Nephron progenitor cell (in vitro differentiated cells): ENCODE measurements at regions not wholly inside any gene's neighbourhood (a gene's known extent, or its start where the extent isn't known, plus 50 kb on each side); places are given as distances from the start of the nearest gene placed in this dataset.
A peak's percentile ranks its signal among the peaks of the same experiment; 100 is the strongest.

Experiments used
- DNase-seq: peaks from one replicate; pipeline ENCODE4 v3.0.0; 2021
- H3K27ac Mint-ChIP-seq: 2 replicates; pipeline ENCODE4 v1.8.0; 2021; ENCODE audit warnings: mild to moderate bottlenecking, moderate library complexity, mixed read lengths
- H3K27me3 Mint-ChIP-seq: 2 replicates; pipeline ENCODE4 v1.8.0; 2021; ENCODE audit warnings: mild to moderate bottlenecking, low read depth, mixed read lengths; ENCODE audit not compliant: poor library complexity
- H3K36me3 Mint-ChIP-seq: 2 replicates; pipeline ENCODE4 v1.8.0; 2021; ENCODE audit warnings: low read depth, mixed read lengths
- H3K4me1 Mint-ChIP-seq: 2 replicates; pipeline ENCODE4 v1.8.0; 2021; ENCODE audit warnings: mixed read lengths
- H3K4me3 Mint-ChIP-seq: 2 replicates; pipeline ENCODE4 v1.8.0; 2021; ENCODE audit warnings: mild to moderate bottlenecking, moderate library complexity, mixed read lengths
- H3K9me3 Mint-ChIP-seq: 2 replicates; pipeline ENCODE4 v1.8.0; 2021; ENCODE audit warnings: mild to moderate bottlenecking, moderate library complexity, mixed read lengths
- TF ChIP-seq, protein P1 (sequence below): fragments of 200-600 bp; sonication (generic); IDR thresholded peaks from 2 replicates; pipeline ENCODE4 v1.5.0; 2021; ENCODE audit warnings: antibody characterized with exemption

DNA sequence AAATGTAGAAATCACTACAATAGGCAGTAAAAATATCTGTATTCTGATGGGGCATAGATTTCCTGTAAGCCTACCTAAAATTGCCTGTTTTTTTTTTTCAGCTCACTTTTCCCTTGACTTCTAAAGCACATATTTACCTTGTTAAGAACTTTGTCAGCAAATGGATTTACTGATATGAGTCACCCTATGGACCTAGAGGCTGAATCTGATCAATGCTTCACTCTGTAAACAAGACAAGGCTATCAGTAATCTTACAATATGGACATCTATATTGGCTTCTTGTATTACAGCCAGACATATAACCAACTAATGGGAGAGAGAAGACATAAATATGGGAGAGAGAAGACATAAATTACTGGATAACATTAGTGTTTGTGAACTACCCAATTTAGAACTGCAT lies 792.7 kb upstream of the CHD1 start:
- TF ChIP-seq, protein P1, sequence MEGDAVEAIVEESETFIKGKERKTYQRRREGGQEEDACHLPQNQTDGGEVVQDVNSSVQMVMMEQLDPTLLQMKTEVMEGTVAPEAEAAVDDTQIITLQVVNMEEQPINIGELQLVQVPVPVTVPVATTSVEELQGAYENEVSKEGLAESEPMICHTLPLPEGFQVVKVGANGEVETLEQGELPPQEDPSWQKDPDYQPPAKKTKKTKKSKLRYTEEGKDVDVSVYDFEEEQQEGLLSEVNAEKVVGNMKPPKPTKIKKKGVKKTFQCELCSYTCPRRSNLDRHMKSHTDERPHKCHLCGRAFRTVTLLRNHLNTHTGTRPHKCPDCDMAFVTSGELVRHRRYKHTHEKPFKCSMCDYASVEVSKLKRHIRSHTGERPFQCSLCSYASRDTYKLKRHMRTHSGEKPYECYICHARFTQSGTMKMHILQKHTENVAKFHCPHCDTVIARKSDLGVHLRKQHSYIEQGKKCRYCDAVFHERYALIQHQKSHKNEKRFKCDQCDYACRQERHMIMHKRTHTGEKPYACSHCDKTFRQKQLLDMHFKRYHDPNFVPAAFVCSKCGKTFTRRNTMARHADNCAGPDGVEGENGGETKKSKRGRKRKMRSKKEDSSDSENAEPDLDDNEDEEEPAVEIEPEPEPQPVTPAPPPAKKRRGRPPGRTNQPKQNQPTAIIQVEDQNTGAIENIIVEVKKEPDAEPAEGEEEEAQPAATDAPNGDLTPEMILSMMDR, result no peak
- H3K9me3 Mint-ChIP-seq, result no peaks in the 10 kb centered on the region
- DNase-seq, result no peak
- H3K27me3 Mint-ChIP-seq, result no peaks in the 10 kb centered on the region
- no peak overlapping the region for H3K27ac Mint-ChIP-seq
- no peaks in the 10 kb centered on the region for H3K36me3 Mint-ChIP-seq
- no peak overlapping the region for H3K4me3 Mint-ChIP-seq
- H3K4me1 Mint-ChIP-seq, result no peaks in the 10 kb centered on the region

DNA sequence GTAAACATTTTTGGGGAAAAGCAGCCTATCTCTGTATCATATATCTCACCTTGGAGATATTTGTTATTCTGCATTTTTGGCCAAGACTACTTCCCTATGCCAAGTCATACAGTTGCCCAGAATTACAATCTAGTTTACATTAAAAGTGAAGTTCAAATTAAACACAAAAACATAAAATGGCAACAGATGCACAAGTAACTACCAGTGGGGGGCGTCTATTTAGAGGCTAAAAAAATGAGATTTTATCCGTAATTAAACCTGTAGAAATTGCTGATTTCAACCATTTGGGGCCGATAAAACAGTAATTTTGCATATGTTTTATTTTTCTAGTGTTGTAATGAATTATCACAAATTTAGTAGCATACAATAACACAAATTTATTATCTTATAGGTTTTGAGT lies 787.1 kb upstream of the CHD1 start:
- TF ChIP-seq, protein P1, result no peak
- DNase-seq, result no peak
- no peaks in the 10 kb centered on the region for H3K4me1 Mint-ChIP-seq
- H3K27me3 Mint-ChIP-seq, result no peaks in the 10 kb centered on the region
- H3K27ac Mint-ChIP-seq, result no peak overlapping the region
- H3K9me3 Mint-ChIP-seq, result peaks cover 12% of the 10 kb centered on the region
- no peaks in the 10 kb centered on the region for H3K36me3 Mint-ChIP-seq
- no peak overlapping the region for H3K4me3 Mint-ChIP-seq

DNA sequence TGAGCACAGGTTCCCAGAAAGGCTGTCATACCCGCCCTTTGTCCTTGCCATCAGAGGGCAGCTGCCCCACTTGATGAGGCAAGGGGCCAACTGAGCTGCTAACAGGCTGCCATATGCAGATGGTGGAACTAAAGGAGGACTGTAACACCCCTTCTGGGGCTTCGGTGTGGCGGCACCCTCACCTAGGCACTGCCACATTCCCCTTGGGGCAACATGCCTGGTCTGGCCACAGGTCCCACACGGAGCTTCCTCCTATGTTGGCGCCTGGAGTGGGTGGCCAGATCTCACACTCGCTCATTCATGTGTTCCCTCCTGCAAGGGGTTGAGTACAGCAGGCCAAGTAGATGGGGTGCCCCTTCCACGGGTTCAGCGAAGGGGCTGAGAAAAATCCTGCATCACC lies 777.4 kb upstream of the CHD1 start:
- no peaks in the 10 kb centered on the region for H3K4me1 Mint-ChIP-seq
- no peaks in the 10 kb centered on the region for H3K27me3 Mint-ChIP-seq
- peaks cover 20% of the 10 kb centered on the region for H3K9me3 Mint-ChIP-seq
- DNase-seq, result no peak
- H3K4me3 Mint-ChIP-seq, result no peak overlapping the region
- no peaks in the 10 kb centered on the region for H3K36me3 Mint-ChIP-seq
- TF ChIP-seq, protein P1, result no peak
- no peak overlapping the region for H3K27ac Mint-ChIP-seq

- Mint-ChIP-seq H3K36me3 (no peaks in the 10 kb centered on the region), H3K4me3 (no peak overlapping the region), H3K27ac (no peak overlapping the region), H3K4me1 (no peaks in the 10 kb centered on the region), H3K9me3 (peaks cover 6% of the 10 kb centered on the region), H3K27me3 (no peaks in the 10 kb centered on the region)
- DNase-seq, result no peak
- TF ChIP-seq, protein P1, result no peak
These were observed 773.8 kb upstream of the CHD1 start for GRCh38 chr5:99702565-99702964.

DNA sequence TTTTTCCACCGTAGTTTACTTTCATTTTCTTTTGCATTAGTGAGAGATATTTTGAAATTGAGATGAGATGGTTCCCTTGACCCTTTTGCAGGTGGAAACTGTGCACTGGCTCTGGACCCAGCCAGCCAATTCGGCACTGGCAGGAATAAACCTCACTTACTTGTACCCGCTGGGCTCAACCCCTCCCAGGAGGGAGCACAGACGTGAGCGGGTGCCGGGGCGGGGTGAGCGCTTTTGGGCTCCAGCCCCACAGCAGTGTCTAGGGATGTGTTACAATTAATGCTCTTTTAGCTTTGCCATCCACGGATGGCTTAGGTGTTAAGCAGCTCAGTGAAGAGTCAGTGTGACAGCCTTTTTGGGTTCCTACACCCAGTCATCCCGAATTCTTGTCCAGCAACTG lies 766.1 kb upstream of the CHD1 start:
- Mint-ChIP-seq H3K9me3 (no peaks in the 10 kb centered on the region), H3K4me3 (no peak overlapping the region), H3K36me3 (no peaks in the 10 kb centered on the region), H3K27me3 (no peaks in the 10 kb centered on the region), H3K27ac (no peak overlapping the region), H3K4me1 (peaks cover 4% of the 10 kb centered on the region)
- DNase-seq, result no peak
- TF ChIP-seq, protein P1, result no peak

GRCh38 chr5:99686538-99686937 lies 757.7 kb upstream of the CHD1 start:
- no peaks in the 10 kb centered on the region for H3K27me3 Mint-ChIP-seq
- no peaks in the 10 kb centered on the region for H3K36me3 Mint-ChIP-seq
- no peak overlapping the region for H3K4me3 Mint-ChIP-seq
- TF ChIP-seq, protein P1, result no peak
- H3K9me3 Mint-ChIP-seq, result no peaks in the 10 kb centered on the region
- no peaks in the 10 kb centered on the region for H3K4me1 Mint-ChIP-seq
- no peak for DNase-seq
- H3K27ac Mint-ChIP-seq, result peak overlapping the region; percentile 21
